ENCODE measurements at regions not wholly inside any gene's neighbourhood (a gene's known extent, or its start where the extent isn't known, plus 50 kb on each side); places are given as distances from the start of the nearest gene placed in this dataset.

- no peak overlapping the region for H3K4me2 ChIP-seq (ENCODE audit: low read depth, low read length)
- no peak for DNase-seq
Measured at GRCh38 chr1:187836557-187836956, 1007.8 kb downstream of the PLA2G4A start.

GRCh38 chr1:187837787-187838186, 1009.0 kb downstream of the PLA2G4A start:
- Histone ChIP-seq H3F3A (ENCODE audit: insufficient read depth, low read length) (no peaks in the 10 kb centered on the region), H3K4me3 (ENCODE audit: low read length) (no peak overlapping the region), H3K9ac (ENCODE audit: low read length) (no peak overlapping the region), H4K20me1 (ENCODE audit: insufficient read depth, low read length) (no peaks in the 10 kb centered on the region), H3K4me2 (ENCODE audit: low read depth, low read length) (no peak overlapping the region), H3K36me3 (replicated peaks; ENCODE audit: insufficient read depth, low read length) (no peaks in the 10 kb centered on the region), H3K27me3 (replicated peaks; ENCODE audit: insufficient read depth, low read length) (no peaks in the 10 kb centered on the region), H3K4me1 (ENCODE audit: low read length) (no peaks in the 10 kb centered on the region), H3K9me2 (replicated peaks; ENCODE audit: insufficient read depth, low read length) (no peaks in the 10 kb centered on the region), H2AFZ (ENCODE audit: low read length) (no peak overlapping the region), H3K27ac (ENCODE audit: low read length) (no peak overlapping the region), H3K9me3 (replicated peaks; ENCODE audit: insufficient read depth, low read length) (no peaks in the 10 kb centered on the region), H3K79me2 (ENCODE audit: low read length) (no peaks in the 10 kb centered on the region)
- DNase-seq = no peak
- TF ChIP-seq EZH2phosphoT487 (IDR thresholded peaks at IDR 0.05; ENCODE audit: low read length) (no peak), CTCF (IDR thresholded peaks at IDR 0.05; ENCODE audit: low read length) (no peak), EZH2 (optimal IDR thresholded peaks at IDR 0.05; ENCODE audit: low read depth, low read length) (no peak)

More at GRCh38 chr1:187836557-187836956, 1007.8 kb downstream of the PLA2G4A start:
- no peak overlapping the region for H3K9ac ChIP-seq (ENCODE audit: low read length)
- H3K36me3 ChIP-seq (replicated peaks; ENCODE audit: insufficient read depth, low read length) = no peaks in the 10 kb centered on the region
- H3K9me3 ChIP-seq (replicated peaks; ENCODE audit: insufficient read depth, low read length) = no peaks in the 10 kb centered on the region
- no peak overlapping the region for H3K27ac ChIP-seq (ENCODE audit: low read length)
- H3F3A ChIP-seq (ENCODE audit: insufficient read depth, low read length) = no peaks in the 10 kb centered on the region
- no peaks in the 10 kb centered on the region for H3K79me2 ChIP-seq (ENCODE audit: low read length)
- H3K4me3 ChIP-seq (ENCODE audit: low read length) = no peak overlapping the region
- no peak overlapping the region for H2AFZ ChIP-seq (ENCODE audit: low read length)
- no peak for TF ChIP-seq EZH2phosphoT487 (IDR thresholded peaks at IDR 0.05; ENCODE audit: low read length)
- TF ChIP-seq CTCF (IDR thresholded peaks at IDR 0.05; ENCODE audit: low read length) = no peak
- no peak for TF ChIP-seq EZH2 (optimal IDR thresholded peaks at IDR 0.05; ENCODE audit: low read depth, low read length)
- no peaks in the 10 kb centered on the region for H4K20me1 ChIP-seq (ENCODE audit: insufficient read depth, low read length)
- no peaks in the 10 kb centered on the region for H3K4me1 ChIP-seq (ENCODE audit: low read length)
- no peaks in the 10 kb centered on the region for H3K9me2 ChIP-seq (replicated peaks; ENCODE audit: insufficient read depth, low read length)
- H3K27me3 ChIP-seq (replicated peaks; ENCODE audit: insufficient read depth, low read length) = no peaks in the 10 kb centered on the region

DNA sequence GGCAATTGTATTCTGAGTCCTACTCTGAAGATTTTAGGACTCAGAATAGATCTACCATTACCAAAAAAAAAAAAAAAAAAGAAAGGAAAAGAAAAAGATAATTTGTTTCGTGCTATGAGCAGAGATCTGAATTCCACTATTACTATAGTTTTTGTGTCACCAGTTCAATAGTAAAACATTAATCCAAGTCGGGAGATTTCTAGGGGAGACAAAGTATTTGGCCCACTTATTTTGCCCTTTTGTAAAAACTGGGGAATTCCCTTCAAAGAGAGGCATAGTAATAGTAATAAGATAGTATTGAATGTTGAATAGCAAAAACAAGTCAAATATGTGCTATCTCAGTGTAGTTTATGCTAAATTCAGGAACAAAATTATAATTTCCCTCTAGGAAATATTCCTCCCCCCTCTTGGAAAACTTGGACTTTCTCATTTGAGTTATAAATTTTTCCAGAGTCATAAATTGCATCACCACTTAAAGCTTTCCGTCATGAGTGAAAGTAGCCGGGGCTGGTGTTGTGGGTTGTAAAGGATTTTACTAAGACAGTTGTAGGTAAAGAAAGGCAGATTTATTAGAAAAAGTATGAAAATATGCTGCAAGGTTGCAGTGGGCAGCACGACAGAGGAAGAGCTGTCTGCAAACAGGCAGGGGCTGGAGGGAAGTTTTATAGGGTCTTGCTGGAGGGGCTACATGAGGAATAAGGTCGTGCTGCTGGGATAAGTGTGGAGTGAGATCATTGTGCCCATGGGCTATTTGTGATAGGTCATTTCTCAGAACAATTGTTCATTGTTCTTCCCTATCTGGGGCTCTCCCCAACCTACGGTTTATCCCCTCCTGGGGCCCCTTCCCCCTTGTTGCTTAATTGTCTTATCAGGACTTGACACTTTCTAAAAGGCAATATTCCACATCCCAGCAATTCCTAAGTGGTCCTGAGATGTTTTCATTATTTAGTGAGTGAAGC, 1009.9 kb downstream of the PLA2G4A start:
- Histone ChIP-seq H3K27me3 (replicated peaks; ENCODE audit: insufficient read depth, low read length) (no peaks in the 10 kb centered on the region), H3F3A (ENCODE audit: insufficient read depth, low read length) (no peaks in the 10 kb centered on the region), H3K4me1 (ENCODE audit: low read length) (no peaks in the 10 kb centered on the region), H3K4me3 (ENCODE audit: low read length) (no peak overlapping the region), H3K9me3 (replicated peaks; ENCODE audit: insufficient read depth, low read length) (no peaks in the 10 kb centered on the region), H3K27ac (ENCODE audit: low read length) (no peak overlapping the region), H3K79me2 (ENCODE audit: low read length) (no peaks in the 10 kb centered on the region), H3K9me2 (replicated peaks; ENCODE audit: insufficient read depth, low read length) (no peaks in the 10 kb centered on the region), H3K4me2 (ENCODE audit: low read depth, low read length) (no peak overlapping the region), H3K36me3 (replicated peaks; ENCODE audit: insufficient read depth, low read length) (no peaks in the 10 kb centered on the region), H3K9ac (ENCODE audit: low read length) (no peak overlapping the region), H4K20me1 (ENCODE audit: insufficient read depth, low read length) (no peaks in the 10 kb centered on the region), H2AFZ (ENCODE audit: low read length) (no peak overlapping the region)
- DNase-seq = no peak
- TF ChIP-seq EZH2phosphoT487 (IDR thresholded peaks at IDR 0.05; ENCODE audit: low read length) (no peak), CTCF (IDR thresholded peaks at IDR 0.05; ENCODE audit: low read length) (no peak), EZH2 (optimal IDR thresholded peaks at IDR 0.05; ENCODE audit: low read depth, low read length) (no peak)

Data from MM.1S (cell line).